ENCODE measurements at regions not wholly inside any gene's neighbourhood (a gene's known extent, or its start where the extent isn't known, plus 50 kb on each side); places are given as distances from the start of the nearest gene placed in this dataset.
"Not testable (repeated sequence)": the region's sequence is repeated elsewhere in the genome, so short reads cannot be mapped to it uniquely, and the experiment has no call there.

GRCh38 chrX:9345957-9346356, 118.9 kb upstream of the TBL1X start:
- no peak for ATAC-seq

GRCh38 chrX:9349572-9350494, 115.0 kb upstream of the TBL1X start:
- no peak for ATAC-seq
- DNase-seq: no peak

More at GRCh38 chrX:9345957-9346356, 118.9 kb upstream of the TBL1X start:
- DNase-seq: no peak

GRCh38 chrX:9351126-9351525, 113.7 kb upstream of the TBL1X start:
- DNase-seq: no peak
- ATAC-seq: no peak

- ATAC-seq: no peak
- no peak for DNase-seq
Measured at GRCh38 chrX:9352243-9352642, 112.6 kb upstream of the TBL1X start.

GRCh38 chrX:9352694-9353411, 112.0 kb upstream of the TBL1X start:
- DNase-seq (peak; percentile 29), ATAC-seq (peak; percentile 25)

- no peak for ATAC-seq
- DNase-seq: no peak
Measured at GRCh38 chrX:9354918-9355317, 109.9 kb upstream of the TBL1X start.

DNA sequence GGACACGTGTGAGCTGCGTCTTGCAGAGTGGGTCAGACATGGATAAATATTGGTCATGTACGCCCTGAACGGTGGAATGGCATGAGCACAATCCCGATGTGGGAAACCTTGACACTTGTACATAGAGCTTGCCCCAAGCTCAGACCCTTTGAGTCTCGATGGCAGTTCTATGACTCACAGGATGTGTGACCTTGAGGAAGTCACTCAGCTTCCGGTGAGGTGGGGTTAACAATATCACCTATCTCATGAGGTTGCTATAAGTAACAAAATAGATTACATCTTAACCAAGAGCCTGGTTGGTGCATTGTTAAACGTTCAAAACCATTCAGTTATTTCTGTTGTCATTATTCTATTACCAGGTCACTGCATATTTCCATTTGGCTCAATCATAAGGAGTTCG, 109.1 kb upstream of the TBL1X start:
- no peak for DNase-seq
- ATAC-seq: no peak

DNA sequence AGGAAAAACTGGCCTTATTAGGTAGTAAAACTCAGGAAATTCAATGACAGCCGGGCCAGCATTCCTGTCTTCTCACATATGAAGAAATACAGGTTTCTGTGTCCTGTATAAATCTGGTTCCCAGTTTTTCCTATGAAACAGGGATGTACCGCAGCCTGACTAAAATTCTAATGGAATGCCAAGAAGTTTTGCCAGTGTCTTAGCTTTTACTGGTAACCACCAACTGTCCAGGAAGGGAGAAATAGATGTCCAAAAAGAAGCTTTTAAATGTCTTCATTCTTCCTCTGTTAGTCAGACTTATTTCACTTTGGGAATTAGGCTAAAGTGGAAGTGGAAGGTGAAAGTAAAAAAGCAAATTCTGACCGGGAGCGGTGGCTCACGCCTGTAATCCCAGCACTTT, 108.0 kb upstream of the TBL1X start:
- ATAC-seq (no peak), DNase-seq (no peak)

GRCh38 chrX:9357518-9358114, 107.2 kb upstream of the TBL1X start:
- no peak for ATAC-seq
- no peak for DNase-seq

DNA sequence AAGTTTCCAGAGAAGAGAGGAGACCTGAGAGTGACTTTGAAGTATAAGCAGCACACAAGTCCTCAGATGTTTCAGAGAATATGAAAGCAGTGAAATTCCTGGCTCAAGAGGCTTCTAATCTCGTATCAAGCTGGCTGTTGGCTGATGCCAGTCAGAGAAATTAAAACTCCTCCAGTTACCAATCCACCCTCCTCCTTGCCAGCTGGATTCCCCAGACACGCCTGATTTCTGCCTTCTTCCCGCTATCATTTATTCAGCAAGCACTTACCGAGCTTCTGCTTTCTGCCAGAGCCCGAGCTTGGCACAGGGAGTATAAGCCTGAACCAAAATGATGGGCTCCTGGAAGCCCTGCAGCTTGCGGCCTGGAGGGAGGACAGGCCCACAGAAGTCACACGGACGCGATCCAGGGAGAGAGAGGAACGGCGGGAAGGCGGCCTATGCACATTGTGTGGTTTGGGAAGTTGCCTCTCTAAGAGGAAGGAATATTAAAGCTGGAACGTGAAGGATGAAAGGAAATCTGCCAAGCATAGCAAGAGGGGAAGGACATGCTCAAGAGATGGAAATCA, 102.4 kb upstream of the TBL1X start:
- DNase-seq: no peak
- no peak for ATAC-seq

DNA sequence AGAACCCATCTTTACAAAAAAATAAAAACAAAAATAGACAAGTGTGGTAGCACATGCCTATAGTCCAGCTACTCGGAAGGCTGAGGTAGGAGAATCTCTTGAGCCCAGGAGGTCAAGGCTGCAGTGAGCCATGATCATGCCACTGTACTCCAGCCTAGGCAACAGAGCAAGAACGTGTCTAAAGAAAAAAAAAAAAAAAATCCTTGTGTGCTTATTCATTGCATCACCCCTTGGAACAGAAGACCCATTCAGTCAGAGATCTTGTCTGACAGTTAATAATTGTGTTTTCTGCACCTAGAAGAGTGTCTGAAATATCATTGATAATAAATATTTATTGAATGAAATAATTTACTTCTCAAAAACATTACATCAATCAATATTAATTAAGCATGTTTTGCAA, 97.4 kb upstream of the TBL1X start:
- no peak for ATAC-seq
- no peak for DNase-seq

DNA sequence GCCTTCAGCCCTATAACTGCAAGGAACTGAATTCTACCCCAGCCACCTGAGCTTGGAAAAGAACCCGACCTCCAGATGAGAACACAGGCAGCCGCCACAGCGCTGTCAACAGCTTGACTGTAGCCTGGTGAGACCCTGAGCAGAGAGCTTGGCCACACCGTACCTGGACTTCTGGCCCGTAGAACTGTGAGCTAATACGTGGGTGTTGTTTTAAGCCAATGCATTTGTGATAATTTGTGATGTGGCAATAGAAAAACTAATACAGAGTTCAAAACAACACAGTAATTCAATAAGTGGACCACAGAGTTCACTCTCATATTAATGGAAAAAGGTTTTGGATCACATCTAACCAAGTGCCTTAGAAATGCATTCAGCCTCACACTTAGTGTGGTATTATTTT, 96.6 kb upstream of the TBL1X start:
- no peak for ATAC-seq
- no peak for DNase-seq

DNA sequence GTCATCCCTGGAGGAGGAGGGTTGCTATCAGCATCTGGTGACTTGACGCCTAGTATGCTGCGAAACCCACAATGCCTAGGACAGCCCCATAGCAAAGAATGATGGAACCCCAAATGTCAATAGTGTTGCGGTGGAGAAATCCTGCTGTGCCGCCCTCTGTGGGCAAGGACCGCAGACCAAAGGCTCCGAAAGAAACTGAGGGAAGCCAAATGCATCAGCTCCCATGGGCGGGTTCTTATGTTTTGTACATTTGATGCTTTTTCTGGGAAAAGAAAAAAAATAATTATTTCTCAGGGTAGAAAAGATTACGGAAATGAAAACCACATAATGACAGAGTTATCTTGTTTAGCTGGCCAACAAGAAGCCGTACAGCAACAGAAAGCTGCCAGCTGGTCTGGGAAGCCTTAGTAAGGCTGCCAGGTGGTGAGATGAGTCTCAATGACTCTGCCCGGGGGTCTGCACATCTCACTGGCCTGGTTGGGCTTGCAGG, 95.0 kb upstream of the TBL1X start:
- ATAC-seq (peak; percentile 81), DNase-seq (peak; percentile 29)

- ATAC-seq (no peak), DNase-seq (no peak)
Measured at GRCh38 chrX:9370893-9371292, 94.0 kb upstream of the TBL1X start.

DNA sequence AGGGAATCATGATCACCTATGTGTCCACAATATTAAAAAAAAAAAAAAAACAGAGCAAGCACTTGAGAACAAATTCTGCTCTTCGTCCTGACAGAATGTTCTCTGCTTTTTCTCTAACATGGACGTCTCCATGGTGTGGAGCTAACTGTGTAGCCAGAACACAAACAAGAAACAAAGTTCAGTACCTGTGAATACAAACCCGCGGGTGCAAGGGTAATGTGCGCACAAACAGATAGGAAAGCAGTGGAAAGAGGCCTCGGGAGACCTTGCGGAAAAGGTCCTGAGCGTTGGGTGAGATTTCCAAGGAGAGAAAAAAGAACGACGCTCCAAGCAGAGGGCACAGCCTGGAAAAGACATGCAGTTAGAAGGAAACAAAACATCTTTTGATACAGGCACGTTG, 92.0 kb upstream of the TBL1X start:
- no peak for DNase-seq
- ATAC-seq: no peak

- DNase-seq: no peak
- ATAC-seq: no peak
Measured at GRCh38 chrX:9373789-9374188, 91.1 kb upstream of the TBL1X start.

DNA sequence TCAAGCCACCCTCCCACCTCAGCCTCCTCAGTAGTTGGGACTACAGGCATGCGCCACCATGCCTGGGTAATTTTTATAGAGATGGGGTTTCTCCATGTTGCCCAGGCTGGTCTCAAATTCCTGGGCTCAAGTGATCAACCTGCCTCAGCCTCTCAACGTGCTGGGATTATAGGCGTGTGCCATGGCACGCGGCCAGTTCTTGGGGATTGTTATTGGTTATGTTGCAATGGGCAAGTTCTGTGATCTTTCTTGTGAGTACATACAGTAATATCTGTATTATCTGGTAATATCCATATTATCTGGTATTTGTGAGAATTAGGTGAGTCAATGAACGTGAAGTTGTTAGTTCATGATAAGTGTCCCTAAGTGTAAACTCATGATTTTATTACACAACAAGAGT, 90.3 kb upstream of the TBL1X start:
- no peak for ATAC-seq
- no peak for DNase-seq

DNA sequence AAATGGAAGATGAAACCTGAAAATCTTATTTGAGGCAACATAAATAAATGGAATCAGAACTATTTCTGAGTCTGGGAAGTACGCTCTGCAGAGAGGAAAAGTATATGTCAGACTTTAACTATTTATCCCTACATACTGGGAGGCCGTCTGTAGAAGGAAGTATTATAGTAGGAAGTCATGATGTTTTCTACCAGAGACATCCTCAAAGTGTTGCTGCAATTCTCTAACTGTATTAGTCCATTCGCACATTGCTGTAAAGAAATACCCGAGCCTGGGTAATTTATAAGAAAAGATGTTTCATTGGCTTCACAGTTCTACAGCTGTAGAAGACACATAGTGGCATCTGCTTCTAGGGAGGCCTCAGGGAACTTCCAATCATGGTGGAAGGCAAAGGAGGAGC, 88.7 kb upstream of the TBL1X start:
- DNase-seq (no peak), ATAC-seq (no peak)

GRCh38 chrX:9377216-9377615, 87.6 kb upstream of the TBL1X start:
- ATAC-seq, DNase-seq: not testable (repeated sequence)

DNA sequence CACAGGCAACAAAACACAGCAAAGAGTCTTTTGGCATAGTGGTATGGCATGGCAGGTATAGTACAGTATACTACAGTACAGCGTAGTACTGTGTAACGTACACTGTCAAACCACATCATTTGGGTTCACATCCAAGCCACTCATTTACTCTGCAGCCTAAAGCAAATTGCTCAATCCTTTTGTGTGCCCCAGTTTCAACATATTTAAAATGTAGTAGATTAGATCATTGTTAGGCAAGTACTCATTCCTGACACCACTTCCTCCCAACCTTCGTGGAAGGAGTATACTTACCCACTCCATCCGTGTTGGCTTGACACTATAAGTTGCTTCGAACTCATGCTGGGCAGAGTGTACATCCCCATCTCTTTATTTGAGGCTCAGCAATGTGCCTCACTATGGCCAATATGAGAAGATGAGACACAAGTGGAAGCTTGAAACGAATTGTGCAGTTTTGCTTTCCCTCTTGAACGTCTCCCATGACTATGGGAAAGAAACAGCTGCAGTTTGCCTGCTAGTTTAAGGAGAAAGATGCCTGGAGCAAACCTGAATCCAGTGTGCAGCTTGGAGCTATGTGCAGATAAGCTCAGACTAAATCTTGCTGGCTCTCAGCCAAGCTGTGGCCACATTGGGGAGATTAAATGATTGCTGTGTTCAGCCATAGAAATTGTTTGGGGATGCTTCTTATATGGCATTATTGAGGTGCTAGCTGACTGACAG, 85.7 kb upstream of the TBL1X start:
- no peak for DNase-seq
- ATAC-seq: no peak

GRCh38 chrX:9379697-9380551, 84.9 kb upstream of the TBL1X start:
- DNase-seq (no peak), ATAC-seq (no peak)
